B cell (primary cell): ENCODE measurements at regions not wholly inside any gene's neighbourhood (a gene's known extent, or its start where the extent isn't known, plus 50 kb on each side); places are given as distances from the start of the nearest gene placed in this dataset.

Experiments
- ATAC-seq: fragments of 200-7000 bp; cut with Tn5 transposase; one replicate; pipeline ENCODE4 v1.10.0; 2021; ENCODE audit warnings: low read depth, mild to moderate bottlenecking, moderate number of reproducible peaks, moderate library complexity
- CTCF ChIA-PET: fragments of 350-600 bp; sonication (Branson Sonifier 250); formaldehyde crosslinking; loops from one replicate; lab custom pipeline; 2021; ENCODE audit warnings: antibody characterized with exemption, inconsistent platforms; lab: Charles Lee
- POLR2A ChIA-PET: fragments of 350-600 bp; sonication (Branson Sonifier 250); formaldehyde crosslinking; loops from one replicate; lab custom pipeline; 2021; ENCODE audit warnings: antibody characterized with exemption; lab: Charles Lee
- DNase-seq: peaks from one replicate; pipeline ENCODE4 v3.0.0; 2013
- H2AFZ ChIP-seq: 2 replicates; pipeline ENCODE4 v1.6.1; 2012; ENCODE audit warnings: mild to moderate bottlenecking, low read depth, low read length; ENCODE audit not compliant: insufficient read depth, poor library complexity, severe bottlenecking
- H3K27ac ChIP-seq, 2 donors: 1 replicate in 1 of 2; 2 replicates in 1 of 2; pipeline ENCODE4 v1.5.1; 2012 to 2013; ENCODE audit warnings: low read length in 2 of 2, mild to moderate bottlenecking in 2 of 2, moderate library complexity in 1 of 2
- H3K27me3 ChIP-seq, 4 experiments: fragments of 200-600 bp in 1 of 4; sonication (generic) in 1 of 4; replicated peaks in 1 of 4; 1 replicate in 2 of 4; 2 replicates in 2 of 4; pipeline versions ENCODE4 v1.6.1 to v1.7.0; 2013 to 2016; ENCODE audit warnings: low read length in 3 of 4, mild to moderate bottlenecking in 2 of 4, mixed read lengths in 1 of 4, moderate library complexity in 1 of 4; ENCODE audit not compliant: insufficient read depth in 4 of 4, control insufficient read depth in 3 of 4; ENCODE audit errors: control extremely low read depth in 1 of 4
- H3K36me3 ChIP-seq, 2 experiments: replicated peaks in 1 of 2; 1 replicate in 1 of 2; 2 replicates in 1 of 2; pipeline versions ENCODE4 v1.6.1 to v1.7.1; 2013; ENCODE audit warnings: low read length in 1 of 2; ENCODE audit not compliant: insufficient read depth in 2 of 2, control insufficient read depth in 1 of 2; ENCODE audit errors: control extremely low read depth in 1 of 2, extremely low read depth in 1 of 2
- H3K4me1 ChIP-seq, 2 donors: fragments of 200-600 bp in 1 of 2; sonication (generic) in 1 of 2; 1 replicate in 1 of 2; 2 replicates in 1 of 2; pipeline versions ENCODE4 v1.5.1 to v1.6.1; 2013 to 2017; ENCODE audit warnings: low read length in 2 of 2; ENCODE audit not compliant: control insufficient read depth in 2 of 2, insufficient read depth in 2 of 2
- H3K4me2 ChIP-seq: replicated peaks from 2 replicates; pipeline ENCODE3; 2012; ENCODE audit warnings: mild to moderate bottlenecking, low read depth, low read length; ENCODE audit not compliant: poor library complexity, severe bottlenecking
- H3K4me3 ChIP-seq, 5 experiments: fragments of 200-600 bp in 1 of 5; sonication (generic) in 1 of 5; 1 replicate in 3 of 5; 2 replicates in 2 of 5; pipeline versions ENCODE4 v1.5.1 to v1.7.0; 2011 to 2016; ENCODE audit warnings: low read length in 4 of 5, mild to moderate bottlenecking in 4 of 5, low read depth in 2 of 5, control low read depth in 1 of 5, moderate library complexity in 1 of 5; ENCODE audit not compliant: insufficient read depth in 1 of 5; ENCODE audit errors: control extremely low read depth in 1 of 5, extremely low read depth in 1 of 5
- H3K79me2 ChIP-seq: fragments of 200-600 bp; sonication (generic); one replicate; pipeline ENCODE4 v1.6.0; 2016; ENCODE audit warnings: low read length; ENCODE audit not compliant: control insufficient read depth, insufficient read depth
- H3K9ac ChIP-seq: fragments of 200-600 bp; sonication (generic); 2 replicates; pipeline ENCODE4 v1.6.1; 2017; ENCODE audit warnings: mild to moderate bottlenecking, low read length, moderate library complexity
- H3K9me3 ChIP-seq, 3 donors: one replicate each; pipeline versions ENCODE4 v1.6.1 to v1.7.1; 2013; ENCODE audit warnings: low read length in 2 of 3; ENCODE audit not compliant: control insufficient read depth in 2 of 3, insufficient read depth in 1 of 3; ENCODE audit errors: control extremely low read depth in 1 of 3
- H4K20me1 ChIP-seq: 2 replicates; pipeline ENCODE4 v1.6.0; 2012; ENCODE audit warnings: mild to moderate bottlenecking, low read length; ENCODE audit not compliant: insufficient read depth, control insufficient read depth, poor library complexity, severe bottlenecking
- H3K27ac Mint-ChIP-seq: one replicate; pipeline ENCODE4 v1.8.0; 2021; ENCODE audit warnings: mixed read lengths
- H3K27me3 Mint-ChIP-seq: one replicate; pipeline ENCODE4 v1.8.0; 2021; ENCODE audit warnings: mixed read lengths
- H3K4me1 Mint-ChIP-seq: one replicate; pipeline ENCODE4 v1.8.0; 2021; ENCODE audit warnings: mixed read lengths
- H3K4me3 Mint-ChIP-seq: one replicate; pipeline ENCODE4 v1.8.0; 2021; ENCODE audit warnings: mixed read lengths
- H3K9me3 Mint-ChIP-seq: one replicate; pipeline ENCODE4 v1.8.0; 2022; ENCODE audit warnings: mixed read lengths; ENCODE audit not compliant: insufficient read depth
- CTCF ChIP-seq: fragments of 200-600 bp; IDR thresholded peaks from one replicate; pipeline ENCODE4 v1.8.0; 2022; ENCODE audit warnings: antibody characterized with exemption, mild to moderate bottlenecking
- EZH2 ChIP-seq: IDR thresholded peaks from 2 replicates; pipeline ENCODE4 v1.6.1; 2012; ENCODE audit warnings: borderline replicate concordance, low read depth, mild to moderate bottlenecking, moderate library complexity, low read length; ENCODE audit not compliant: insufficient read depth, poor library complexity, severe bottlenecking
- WGBS: methylation state at CpG from one replicate; pipeline ENCODE4 v1.1.5; 2013; ENCODE audit warnings: missing lambda C conversion rate; ENCODE audit not compliant: insufficient coverage; 5-methylcytosine and 5-hydroxymethylcytosine counted together
- intact Hi-C: fragments of 100-400 bp; cut with micrococcal nuclease; formaldehyde crosslinking; loops from one replicate; pipeline ENCODE4 v1.10.0; 2022

DNA sequence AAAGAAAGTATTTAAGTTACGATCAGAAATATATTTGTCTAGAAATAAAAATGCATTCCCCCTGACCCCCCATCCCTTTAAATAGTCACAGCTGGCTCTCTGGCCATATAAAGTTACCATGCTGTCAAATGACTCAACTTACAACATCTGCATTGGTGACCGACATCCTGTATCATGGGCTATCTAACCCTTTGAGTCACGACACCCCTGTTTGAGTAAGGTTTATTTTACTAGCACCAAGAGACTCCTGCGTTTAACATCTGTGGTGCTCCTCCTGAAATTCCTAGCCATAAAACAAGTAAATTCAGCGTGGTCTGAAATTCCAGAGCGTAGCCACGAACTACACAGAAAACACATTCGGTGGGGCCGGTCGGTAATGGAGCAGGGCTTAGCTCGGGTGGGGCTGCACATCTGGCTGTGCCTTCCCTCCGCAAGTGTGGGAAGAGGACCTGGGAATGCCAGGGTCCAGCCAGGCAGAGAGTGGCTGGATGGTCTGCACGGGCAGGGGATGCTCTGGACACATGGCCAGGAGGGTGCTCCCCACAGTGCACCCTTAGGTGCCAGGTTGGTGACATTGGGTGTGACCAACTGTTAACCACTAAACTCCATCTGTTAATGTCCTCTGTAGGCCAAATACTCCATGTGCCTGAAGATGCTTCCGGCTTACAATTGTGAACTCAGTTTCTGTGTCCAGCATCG lies 53.0 kb upstream of the CLDN14 start:
- Mint-ChIP-seq H3K27me3 (peaks cover 6% of the 10 kb centered on the region), H3K4me1 (no peaks in the 10 kb centered on the region), H3K27ac (no peak overlapping the region), H3K4me3 (no peak overlapping the region), H3K9me3 (no peaks in the 10 kb centered on the region)
- Histone ChIP-seq H3K9ac (no peak overlapping the region), H3K9me3 (peaks cover 0 to 3% (median 0%) of the 10 kb centered on the region in 3 donors), H3K4me3 (no peak overlapping the region), H3K27me3 (no peaks in the 10 kb centered on the region), H4K20me1 (no peaks in the 10 kb centered on the region), H3K4me2 (no peak overlapping the region), H3K27ac (no peak overlapping the region), H3K4me1 (no peaks in the 10 kb centered on the region), H3K36me3 (no peaks in the 10 kb centered on the region), H3K79me2 (no peaks in the 10 kb centered on the region), H2AFZ (no peak overlapping the region)
- WGBS = 95% methylated on average over 13 of the region's 15 CpGs
- DNase-seq (no peak), ATAC-seq (no peak)
- ChIA-PET POLR2A (no interaction called here), CTCF (no interaction called here)
- intact Hi-C loops = no loop called here
- TF ChIP-seq EZH2 (no peak), CTCF (no peak)

DNA sequence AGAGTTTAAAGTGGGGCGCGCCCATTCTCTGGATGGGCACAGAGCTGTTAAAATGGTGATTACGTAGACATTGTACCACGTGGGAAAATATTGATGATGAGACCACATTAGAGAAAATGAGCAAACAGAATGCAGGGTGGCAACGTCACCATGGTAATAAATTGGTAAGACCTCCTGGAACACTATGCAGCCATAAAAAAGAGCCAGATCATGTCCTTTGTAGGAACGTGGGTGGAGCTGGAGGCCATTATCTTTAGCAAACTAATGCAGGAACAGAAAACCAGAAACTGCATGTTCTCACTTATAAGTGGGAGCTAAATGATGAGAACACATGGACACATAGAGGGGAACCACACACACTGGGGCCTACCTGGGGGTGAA lies 53.5 kb upstream of the CLDN14 start:
- no peaks in the 10 kb centered on the region for H3K36me3 ChIP-seq
- intact Hi-C loops = no loop called here
- WGBS = 84% methylated on average over 5 of the region's 6 CpGs
- ATAC-seq (no peak), DNase-seq (no peak)
- no peaks in the 10 kb centered on the region for H3K4me1 Mint-ChIP-seq
- H3K27ac Mint-ChIP-seq = no peak overlapping the region
- TF ChIP-seq CTCF (no peak), EZH2 (no peak)
- H3K9me3 ChIP-seq = peaks cover 0 to 3% (median 0%) of the 10 kb centered on the region in 3 donors
- no peak overlapping the region for H3K4me3 Mint-ChIP-seq
- ChIA-PET CTCF (no interaction called here), POLR2A (no interaction called here)
- no peak overlapping the region for H3K4me3 ChIP-seq
- no peak overlapping the region for H3K9ac ChIP-seq
- no peaks in the 10 kb centered on the region for H3K9me3 Mint-ChIP-seq
- H3K27me3 Mint-ChIP-seq = peaks cover 6% of the 10 kb centered on the region
- no peaks in the 10 kb centered on the region for H3K79me2 ChIP-seq
- H4K20me1 ChIP-seq = no peaks in the 10 kb centered on the region
- no peaks in the 10 kb centered on the region for H3K4me1 ChIP-seq
- no peaks in the 10 kb centered on the region for H3K27me3 ChIP-seq
- H3K27ac ChIP-seq = no peak overlapping the region
- no peak overlapping the region for H3K4me2 ChIP-seq
- H2AFZ ChIP-seq = no peak overlapping the region
